ENCODE measurements at regions not wholly inside any gene's neighbourhood (a gene's known extent, or its start where the extent isn't known, plus 50 kb on each side); places are given as distances from the start of the nearest gene placed in this dataset.

DNA sequence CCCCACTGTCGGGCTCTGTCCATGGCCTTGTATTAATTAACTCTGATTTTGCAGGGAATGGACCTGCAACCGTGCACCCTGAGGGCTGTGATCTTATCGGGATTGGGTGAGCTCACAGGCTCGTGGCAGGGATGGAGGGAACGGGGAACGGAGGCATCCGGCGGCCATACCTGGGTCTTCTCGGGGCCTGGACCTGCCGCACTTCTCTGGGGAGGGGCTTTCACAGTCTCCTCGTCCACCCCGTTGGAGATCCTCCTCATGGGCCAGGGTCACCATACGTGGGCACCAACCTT lies 57.5 kb upstream of the SHH start:
- Mint-ChIP-seq H3K4me1 (ENCODE audit: insufficient read depth, unreplicated experiment) (no peaks in the 10 kb centered on the region), H3K36me3 (ENCODE audit: insufficient read depth, unreplicated experiment) (no peaks in the 10 kb centered on the region), H3K9me3 (ENCODE audit: unreplicated experiment) (no peaks in the 10 kb centered on the region), H3K27ac (ENCODE audit: low read depth, unreplicated experiment) (no peak overlapping the region), H3K4me3 (ENCODE audit: unreplicated experiment) (no peak overlapping the region), H3K27me3 (ENCODE audit: insufficient read depth, unreplicated experiment) (peaks cover 21% of the 10 kb centered on the region)
- DNase-seq (ENCODE audit: unreplicated experiment): no peak
- CTCF ChIA-PET: no interaction called here
- intact Hi-C loops (cut with micrococcal nuclease): no loop called here
- POLR2A ChIA-PET: no interaction called here
- no TSS peak for BruUV-seq (replicated peaks)
- no peak for TF ChIP-seq CTCF (IDR thresholded peaks at IDR 0.05; ENCODE audit: unreplicated experiment)

DNA sequence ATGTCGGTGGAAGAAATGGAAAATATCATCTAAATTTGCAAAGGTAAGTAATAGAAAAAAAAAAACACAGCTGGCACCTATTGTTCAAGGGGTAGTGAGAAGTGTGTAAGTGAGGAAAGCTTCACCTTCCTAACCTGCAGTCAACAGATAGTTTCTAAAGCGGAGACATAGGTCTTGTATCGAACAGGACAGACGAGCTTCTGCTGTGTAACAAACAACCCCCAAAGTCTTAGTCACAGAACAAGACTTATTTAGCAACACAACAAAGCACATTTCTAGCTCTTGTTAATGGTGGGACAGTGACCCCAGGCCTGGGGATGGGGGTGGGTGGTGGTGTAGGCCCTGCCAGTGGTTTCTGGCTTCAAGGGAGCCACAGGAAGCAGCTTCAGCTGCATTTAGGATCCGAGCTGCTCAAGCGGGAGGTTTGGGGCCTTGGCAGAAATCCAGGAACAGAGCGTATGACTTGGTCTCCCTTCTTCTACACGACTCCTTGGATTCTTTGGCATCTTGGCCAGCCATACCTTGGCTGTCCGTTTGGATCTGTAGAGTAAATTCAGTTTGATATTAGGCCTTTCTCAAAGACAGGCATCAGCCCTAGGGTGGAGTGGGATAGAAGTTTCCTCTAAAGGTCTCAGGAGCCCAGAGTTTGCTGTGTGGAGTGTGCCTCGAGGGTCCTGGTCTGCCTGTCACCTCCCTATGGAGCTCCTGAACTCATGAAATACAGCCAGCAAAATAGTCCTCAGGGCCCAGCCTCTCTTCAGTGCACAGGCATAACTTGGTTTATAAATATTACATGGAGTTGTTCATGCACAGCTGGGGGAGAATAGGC lies 56.9 kb upstream of the SHH start:
- Mint-ChIP-seq H3K36me3 (ENCODE audit: insufficient read depth, unreplicated experiment) (no peaks in the 10 kb centered on the region), H3K4me3 (ENCODE audit: unreplicated experiment) (no peak overlapping the region), H3K9me3 (ENCODE audit: unreplicated experiment) (no peaks in the 10 kb centered on the region), H3K4me1 (ENCODE audit: insufficient read depth, unreplicated experiment) (no peaks in the 10 kb centered on the region), H3K27ac (ENCODE audit: low read depth, unreplicated experiment) (no peak overlapping the region), H3K27me3 (ENCODE audit: insufficient read depth, unreplicated experiment) (peaks cover 21% of the 10 kb centered on the region)
- DNase-seq (ENCODE audit: unreplicated experiment): no peak
- no TSS peak for BruUV-seq (replicated peaks)
- CTCF ChIA-PET: no interaction called here
- POLR2A ChIA-PET: no interaction called here
- TF ChIP-seq CTCF (IDR thresholded peaks at IDR 0.05; ENCODE audit: unreplicated experiment): no peak
- intact Hi-C loops (cut with micrococcal nuclease): no loop called here

GRCh38 chr7:155867734-155868400 lies 55.6 kb upstream of the SHH start:
- BruUV-seq (replicated peaks): no TSS peak
- DNase-seq (ENCODE audit: unreplicated experiment): no peak

More at GRCh38 chr7:155867734-155868400, 55.6 kb upstream of the SHH start:
- Mint-ChIP-seq H3K27me3 (ENCODE audit: insufficient read depth, unreplicated experiment) (peaks cover 14% of the 10 kb centered on the region), H3K36me3 (ENCODE audit: insufficient read depth, unreplicated experiment) (no peaks in the 10 kb centered on the region), H3K27ac (ENCODE audit: low read depth, unreplicated experiment) (no peak overlapping the region), H3K9me3 (ENCODE audit: unreplicated experiment) (no peaks in the 10 kb centered on the region), H3K4me1 (ENCODE audit: insufficient read depth, unreplicated experiment) (no peaks in the 10 kb centered on the region), H3K4me3 (ENCODE audit: unreplicated experiment) (no peak overlapping the region)
- POLR2A ChIA-PET: no interaction called here
- no peak for TF ChIP-seq CTCF (IDR thresholded peaks at IDR 0.05; ENCODE audit: unreplicated experiment)
- intact Hi-C loops (cut with micrococcal nuclease): no loop called here
- CTCF ChIA-PET: interaction anchor here (0.9 kb wide), 1 partner anchor 11 kb away, joined by 3 read pairs; no protein-coding TSS in a partner anchor

All from MCF 10A (cell line).